H9 (cell line): ENCODE measurements at regions not wholly inside any gene's neighbourhood (a gene's known extent, or its start where the extent isn't known, plus 50 kb on each side); places are given as distances from the start of the nearest gene placed in this dataset.

Experiments
- DNase-seq: peaks from one replicate; pipeline ENCODE4 v3.0.0-alpha.2; 2017
- H2AFZ ChIP-seq: one replicate; pipeline ENCODE4 v1.6.1; 2013; ENCODE audit warnings: mild to moderate bottlenecking, low read length, control low read depth, moderate library complexity
- H2AK5ac ChIP-seq: 2 replicates; pipeline ENCODE4 v1.6.1; 2013; ENCODE audit warnings: low read length, control low read depth, mixed read lengths; ENCODE audit not compliant: insufficient read length
- H2BK120ac ChIP-seq: one replicate; pipeline ENCODE4 v1.6.1; 2013; ENCODE audit warnings: low read depth, mild to moderate bottlenecking, low read length, control low read depth, inconsistent platforms; ENCODE audit not compliant: poor library complexity, severe bottlenecking
- H2BK12ac ChIP-seq: 2 replicates; pipeline ENCODE4 v1.6.1; 2013; ENCODE audit warnings: low read length, control low read depth, mixed read lengths, low read depth; ENCODE audit not compliant: insufficient read length
- H2BK15ac ChIP-seq: 2 replicates; pipeline ENCODE4 v1.6.1; 2013; ENCODE audit warnings: low read depth, low read length, control low read depth
- H2BK20ac ChIP-seq: one replicate; pipeline ENCODE4 v1.6.1; 2013; ENCODE audit warnings: low read depth, mild to moderate bottlenecking, low read length, control low read depth, inconsistent platforms; ENCODE audit not compliant: poor library complexity, severe bottlenecking
- H2BK5ac ChIP-seq: 2 replicates; pipeline ENCODE4 v1.6.1; 2013; ENCODE audit warnings: low read length, control low read depth, mixed read lengths; ENCODE audit not compliant: insufficient read length
- H3K14ac ChIP-seq: 2 replicates; pipeline ENCODE4 v1.6.1; 2013; ENCODE audit warnings: low read length, control low read depth; ENCODE audit not compliant: insufficient read depth
- H3K18ac ChIP-seq: 2 replicates; pipeline ENCODE4 v1.6.1; 2013; ENCODE audit warnings: low read depth, mild to moderate bottlenecking, mixed read lengths, low read length, control low read depth; ENCODE audit not compliant: insufficient read length
- H3K23ac ChIP-seq: 2 replicates; pipeline ENCODE4 v1.6.1; 2013; ENCODE audit warnings: low read length, control low read depth, mixed read lengths, low read depth; ENCODE audit not compliant: insufficient read length
- H3K23me2 ChIP-seq: 2 replicates; pipeline ENCODE4 v1.6.1; 2013; ENCODE audit warnings: low read depth, mild to moderate bottlenecking, mixed read lengths, low read length, control low read depth; ENCODE audit not compliant: insufficient read length, poor library complexity, severe bottlenecking
- H3K27ac ChIP-seq: 2 replicates; pipeline ENCODE4 v1.5.1; 2013; ENCODE audit warnings: low read length, control low read depth, mixed read lengths, low read depth; ENCODE audit not compliant: insufficient read length
- H3K27me3 ChIP-seq: 2 replicates; pipeline ENCODE4 v1.6.1; 2013; ENCODE audit warnings: low read length, control low read depth, inconsistent platforms; ENCODE audit not compliant: insufficient read depth
- H3K4ac ChIP-seq: 2 replicates; pipeline ENCODE4 v1.6.1; 2013; ENCODE audit warnings: low read depth, mild to moderate bottlenecking, control low read depth, inconsistent platforms, low read length, moderate library complexity
- H3K4me1 ChIP-seq: 2 replicates; pipeline ENCODE4 v1.6.1; 2013; ENCODE audit warnings: low read length, control low read depth, inconsistent platforms; ENCODE audit not compliant: insufficient read depth
- H3K4me2 ChIP-seq: 2 replicates; pipeline ENCODE4 v1.6.1; 2013; ENCODE audit warnings: low read length, control low read depth, mixed read lengths; ENCODE audit not compliant: insufficient read length, insufficient read depth
- H3K56ac ChIP-seq: 2 replicates; pipeline ENCODE4 v1.6.1; 2013; ENCODE audit warnings: low read depth, mild to moderate bottlenecking, mixed read lengths, low read length, control low read depth; ENCODE audit not compliant: insufficient read length
- H3K79me1 ChIP-seq: 2 replicates; pipeline ENCODE4 v1.6.1; 2013; ENCODE audit warnings: low read depth, mild to moderate bottlenecking, moderate library complexity, low read length, control low read depth, inconsistent platforms; ENCODE audit not compliant: insufficient read depth, poor library complexity, severe bottlenecking
- H3K79me2 ChIP-seq: 2 replicates; pipeline ENCODE4 v1.6.1; 2013; ENCODE audit warnings: low read length, control low read depth, inconsistent platforms; ENCODE audit not compliant: insufficient read depth
- H3K9ac ChIP-seq: 2 replicates; pipeline ENCODE4 v1.6.1; 2013; ENCODE audit warnings: low read length, control low read depth, mixed read lengths; ENCODE audit not compliant: insufficient read length; ENCODE audit errors: extremely low read depth
- H3K9me3 ChIP-seq: one replicate; pipeline ENCODE4 v1.6.1; 2013; ENCODE audit warnings: low read depth, low read length, inconsistent platforms; ENCODE audit not compliant: control insufficient read depth
- H3T11ph ChIP-seq: one replicate; pipeline ENCODE4 v1.6.1; 2013; ENCODE audit warnings: mild to moderate bottlenecking, low read length, control low read depth, inconsistent platforms
- H4K20me1 ChIP-seq: one replicate; pipeline ENCODE4 v1.6.1; 2013; ENCODE audit not compliant: control insufficient read depth, insufficient read length, insufficient read depth
- H4K5ac ChIP-seq: 2 replicates; pipeline ENCODE4 v1.6.1; 2013; ENCODE audit warnings: low read depth, mild to moderate bottlenecking, mixed read lengths, low read length, control low read depth; ENCODE audit not compliant: insufficient read length
- H4K8ac ChIP-seq: replicated peaks from 2 replicates; pipeline ENCODE4 v1.6.1; 2013; ENCODE audit warnings: low read length, control low read depth, mixed read lengths, low read depth; ENCODE audit not compliant: insufficient read length
- H4K91ac ChIP-seq: 2 replicates; pipeline ENCODE4 v1.6.1; 2013; ENCODE audit warnings: low read depth, mild to moderate bottlenecking, moderate library complexity, mixed read lengths, low read length, control low read depth; ENCODE audit not compliant: insufficient read length
- H3K27ac Mint-ChIP-seq, 3 experiments: 2 replicates in 2 of 3; 3 replicates in 1 of 3; pipeline ENCODE4 v1.8.0; 2020 to 2021; ENCODE audit warnings: mixed read lengths in 3 of 3, mild to moderate bottlenecking in 1 of 3, moderate library complexity in 1 of 3
- H3K27me3 Mint-ChIP-seq: 2 replicates; pipeline ENCODE4 v1.8.0; 2021; ENCODE audit warnings: low read depth, mild to moderate bottlenecking, moderate library complexity, mixed read lengths
- H3K36me3 Mint-ChIP-seq, 3 experiments: 2 replicates in 2 of 3; 3 replicates in 1 of 3; pipeline ENCODE4 v1.8.0; 2020 to 2021; ENCODE audit warnings: low read depth in 3 of 3, mixed read lengths in 3 of 3; ENCODE audit not compliant: insufficient read depth in 1 of 3
- H3K4me1 Mint-ChIP-seq, 2 experiments: 2 replicates each; pipeline ENCODE4 v1.8.0; 2020; ENCODE audit warnings: mixed read lengths in 2 of 2
- H3K4me3 Mint-ChIP-seq, 2 experiments: 2 replicates in 1 of 2; 3 replicates in 1 of 2; pipeline ENCODE4 v1.8.0; 2020 to 2021; ENCODE audit warnings: mild to moderate bottlenecking in 2 of 2, mixed read lengths in 2 of 2, moderate library complexity in 1 of 2
- H3K9me3 Mint-ChIP-seq, 2 experiments: 2 replicates in 1 of 2; 3 replicates in 1 of 2; pipeline ENCODE4 v1.8.0; 2020; ENCODE audit warnings: mild to moderate bottlenecking in 2 of 2, mixed read lengths in 2 of 2, moderate library complexity in 1 of 2
- WGBS: extraction: QIAGEN DNeasy Blood & Tissue Kit; methylation state at CpG from one replicate; pipeline ENCODE4 v1.1.7; 2013; ENCODE audit warnings: missing lambda C conversion rate, low lambda C conversion rate, mixed read lengths; ENCODE audit not compliant: insufficient read length; ENCODE audit errors: extremely low coverage; 5-methylcytosine and 5-hydroxymethylcytosine counted together
- TF ChIP-seq, protein P1 (sequence below): fragments of 200-600 bp; sonication (generic); conservative IDR thresholded peaks from 3 replicates; pipeline ENCODE4 v1.8.0; 2021; ENCODE audit warnings: antibody characterized with exemption, mild to moderate bottlenecking

DNA sequence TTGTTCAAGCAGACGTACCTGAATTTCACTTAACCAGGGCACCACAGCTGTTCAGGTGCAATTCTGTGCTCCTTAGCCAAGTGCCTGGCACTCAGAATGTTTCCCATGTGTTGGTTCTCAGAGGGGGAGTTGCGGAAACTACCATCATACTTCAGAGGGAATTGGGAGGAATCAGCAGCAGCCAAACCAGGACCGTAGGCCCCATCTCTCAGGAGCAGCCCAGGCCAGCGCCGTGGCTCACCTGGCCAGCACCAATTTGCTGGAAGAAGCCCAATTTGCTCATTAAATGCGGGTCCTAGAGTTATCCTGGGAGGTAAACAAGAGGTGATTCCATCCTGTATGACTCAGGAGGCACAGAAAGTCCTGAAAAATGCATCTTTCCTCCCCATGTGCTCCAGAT, 435.4 kb downstream of the BRD1 start:
- peaks cover 3% of the 10 kb centered on the region for H3K27me3 Mint-ChIP-seq
- Histone ChIP-seq H3K79me2 (no peaks in the 10 kb centered on the region), H3K23ac (no peak overlapping the region)

More for the DNA sequence above, 435.4 kb downstream of the BRD1 start:
- Histone ChIP-seq H3T11ph (no peak overlapping the region), H2AFZ (no peak overlapping the region), H3K4me2 (no peak overlapping the region), H4K8ac (no peak overlapping the region), H3K27me3 (no peaks in the 10 kb centered on the region), H4K20me1 (no peaks in the 10 kb centered on the region), H3K9me3 (no peaks in the 10 kb centered on the region), H3K56ac (no peak overlapping the region), H3K18ac (no peak overlapping the region), H4K5ac (no peak overlapping the region), H3K14ac (no peak overlapping the region; the same call in 1 of the 2 replicates), H4K91ac (no peak overlapping the region), H2AK5ac (no peak overlapping the region), H3K4ac (no peak overlapping the region), H2BK20ac (no peak overlapping the region), H2BK15ac (no peak overlapping the region), H3K27ac (no peak overlapping the region), H2BK12ac (no peak overlapping the region), H3K4me1 (no peaks in the 10 kb centered on the region), H2BK5ac (no peak overlapping the region), H3K23me2 (no peaks in the 10 kb centered on the region), H3K79me1 (no peaks in the 10 kb centered on the region), H3K9ac (no peak overlapping the region), H2BK120ac (no peak overlapping the region)
- WGBS, result no CpG with 5 or more reads among the region's 6 CpGs
- Mint-ChIP-seq H3K4me1 (no peaks in the 10 kb centered on the region), H3K4me3 (no peak overlapping the region), H3K27ac (no peak overlapping the region), H3K36me3 (peaks cover 0 to 10% (median 0%) of the 10 kb centered on the region in 3 experiments; a peak in 4 of 7 replicates), H3K9me3 (peaks cover 2 to 9% of the 10 kb centered on the region in 2 experiments; a peak in 4 of 5 replicates)
- TF ChIP-seq, protein P1, sequence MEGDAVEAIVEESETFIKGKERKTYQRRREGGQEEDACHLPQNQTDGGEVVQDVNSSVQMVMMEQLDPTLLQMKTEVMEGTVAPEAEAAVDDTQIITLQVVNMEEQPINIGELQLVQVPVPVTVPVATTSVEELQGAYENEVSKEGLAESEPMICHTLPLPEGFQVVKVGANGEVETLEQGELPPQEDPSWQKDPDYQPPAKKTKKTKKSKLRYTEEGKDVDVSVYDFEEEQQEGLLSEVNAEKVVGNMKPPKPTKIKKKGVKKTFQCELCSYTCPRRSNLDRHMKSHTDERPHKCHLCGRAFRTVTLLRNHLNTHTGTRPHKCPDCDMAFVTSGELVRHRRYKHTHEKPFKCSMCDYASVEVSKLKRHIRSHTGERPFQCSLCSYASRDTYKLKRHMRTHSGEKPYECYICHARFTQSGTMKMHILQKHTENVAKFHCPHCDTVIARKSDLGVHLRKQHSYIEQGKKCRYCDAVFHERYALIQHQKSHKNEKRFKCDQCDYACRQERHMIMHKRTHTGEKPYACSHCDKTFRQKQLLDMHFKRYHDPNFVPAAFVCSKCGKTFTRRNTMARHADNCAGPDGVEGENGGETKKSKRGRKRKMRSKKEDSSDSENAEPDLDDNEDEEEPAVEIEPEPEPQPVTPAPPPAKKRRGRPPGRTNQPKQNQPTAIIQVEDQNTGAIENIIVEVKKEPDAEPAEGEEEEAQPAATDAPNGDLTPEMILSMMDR, result no peak
- DNase-seq, result no peak
